H1 (cell line): ENCODE measurements at regions not wholly inside any gene's neighbourhood (a gene's known extent, or its start where the extent isn't known, plus 50 kb on each side); places are given as distances from the start of the nearest gene placed in this dataset.

ENCODE experiments used
- CTCF ChIA-PET: fragments of 300-600 bp; sonication (Branson Sonifier 250); formaldehyde crosslinking; loops from one replicate; lab custom pipeline; 2021; ENCODE audit not compliant: partially characterized antibody; lab: Charles Lee
- POLR2A ChIA-PET: fragments of 300-600 bp; sonication (Branson Sonifier 250); formaldehyde crosslinking; loops from one replicate; lab custom pipeline; 2021; ENCODE audit warnings: inconsistent platforms; ENCODE audit not compliant: partially characterized antibody; lab: Charles Lee
- DNase-seq, 2 experiments: peaks; one replicate each; pipeline versions ENCODE4 v3.0.0 to v3.0.0-alpha.2; 2010 to 2022; ENCODE audit warnings: low spot score in 2 of 2, low read depth in 1 of 2, mixed read lengths in 1 of 2
- FAIRE-seq: peaks from 2 replicates; lab custom pipeline; 2011; peaks lifted over from hg19 to GRCh38; lab: Jason Lieb, UNC
- H2AFZ ChIP-seq: 2 replicates; pipeline ENCODE4 v1.8.1; 2012; ENCODE audit warnings: low read length, inconsistent platforms
- H2AK5ac ChIP-seq: 2 replicates; pipeline ENCODE4 v1.6.1; 2013; ENCODE audit warnings: low read depth, low read length
- H2BK120ac ChIP-seq: replicated peaks from 2 replicates; pipeline ENCODE3; 2013; ENCODE audit warnings: low read depth, low read length, inconsistent platforms
- H2BK12ac ChIP-seq: 2 replicates; pipeline ENCODE4 v1.6.1; 2013; ENCODE audit warnings: low read depth, low read length
- H2BK15ac ChIP-seq: 2 replicates; pipeline ENCODE4 v1.6.1; 2013; ENCODE audit warnings: low read length
- H2BK20ac ChIP-seq: 2 replicates; pipeline ENCODE4 v1.6.1; 2013; ENCODE audit warnings: low read length
- H2BK5ac ChIP-seq: 2 replicates; pipeline ENCODE4 v1.6.1; 2013; ENCODE audit warnings: low read depth, low read length
- H3K14ac ChIP-seq: 2 replicates; pipeline ENCODE4 v1.6.1; 2013; ENCODE audit warnings: inconsistent platforms; ENCODE audit not compliant: insufficient read length
- H3K18ac ChIP-seq: 2 replicates; pipeline ENCODE4 v1.6.1; 2013; ENCODE audit warnings: low read length; ENCODE audit errors: extremely low read depth
- H3K23ac ChIP-seq: 2 replicates; pipeline ENCODE4 v1.6.1; 2013; ENCODE audit warnings: inconsistent platforms; ENCODE audit not compliant: insufficient read length
- H3K23me2 ChIP-seq: 2 replicates; pipeline ENCODE4 v1.6.1; 2013; ENCODE audit warnings: low read depth, low read length
- H3K27ac ChIP-seq: 2 replicates; pipeline ENCODE4 v1.6.1; 2011; ENCODE audit warnings: low read depth, low read length, inconsistent platforms
- H3K27me3 ChIP-seq, 4 experiments: replicated peaks in 1 of 4; 1 replicate in 1 of 4; 2 replicates in 3 of 4; pipeline versions ENCODE4 v1.6.1 to v1.8.1; 2011 to 2013; ENCODE audit warnings: low read length in 3 of 4, mild to moderate bottlenecking in 3 of 4, inconsistent platforms in 2 of 4, mixed read lengths in 2 of 4, moderate library complexity in 1 of 4; ENCODE audit not compliant: control insufficient read depth in 3 of 4, insufficient read depth in 3 of 4; ENCODE audit errors: extremely low read depth in 1 of 4
- H3K36me3 ChIP-seq, 4 experiments: 2 replicates each; pipeline versions ENCODE4 v1.6.1 to v1.8.1; 2011 to 2013; ENCODE audit warnings: mild to moderate bottlenecking in 4 of 4, low read length in 3 of 4, moderate library complexity in 2 of 4, control low read depth in 1 of 4, inconsistent platforms in 1 of 4; ENCODE audit not compliant: insufficient read depth in 4 of 4, control insufficient read depth in 2 of 4
- H3K4ac ChIP-seq: replicated peaks from 2 replicates; pipeline ENCODE3; 2013; ENCODE audit warnings: low read length, low read depth, mixed read lengths, inconsistent platforms; ENCODE audit not compliant: insufficient read length
- H3K4me1 ChIP-seq, 4 experiments: replicated peaks in 1 of 4; 1 replicate in 1 of 4; 2 replicates in 3 of 4; pipeline versions ENCODE4 v1.6.1 to v1.8.1; 2011 to 2013; ENCODE audit warnings: low read length in 3 of 4, inconsistent platforms in 2 of 4, mixed read lengths in 1 of 4; ENCODE audit not compliant: insufficient read depth in 4 of 4, control insufficient read depth in 3 of 4
- H3K4me2 ChIP-seq, 2 experiments: 2 replicates each; pipeline versions ENCODE4 v1.6.1 to v1.8.1; 2011 to 2013; ENCODE audit warnings: low read depth in 2 of 2, low read length in 2 of 2, control low read depth in 1 of 2, inconsistent platforms in 1 of 2, mild to moderate bottlenecking in 1 of 2; ENCODE audit not compliant: insufficient read depth in 1 of 2
- H3K4me3 ChIP-seq, 4 experiments: fragments of 200-600, 300-600 bp in 1 of 4; sonication (generic), shearing (Covaris generic), sonication (Bioruptor Twin) in 1 of 4; 2 replicates each; pipeline versions ENCODE4 v1.5.1 to v1.8.1; 2011 to 2016; ENCODE audit warnings: low read length in 4 of 4, low read depth in 3 of 4, control low read depth in 2 of 4, inconsistent platforms in 2 of 4, mild to moderate bottlenecking in 2 of 4, mixed read lengths in 1 of 4, moderate library complexity in 1 of 4; ENCODE audit not compliant: insufficient read depth in 2 of 4; ENCODE audit errors: extremely low read depth in 1 of 4
- H3K56ac ChIP-seq: replicated peaks from 2 replicates; pipeline ENCODE3; 2013; ENCODE audit warnings: low read depth, mild to moderate bottlenecking, mixed read lengths, low read length, inconsistent platforms; ENCODE audit not compliant: insufficient read length
- H3K79me1 ChIP-seq: 2 replicates; pipeline ENCODE4 v1.6.1; 2013; ENCODE audit warnings: low read depth, low read length, control low read depth
- H3K79me2 ChIP-seq, 2 experiments: 2 replicates each; pipeline versions ENCODE4 v1.6.1 to v1.8.1; 2012 to 2013; ENCODE audit warnings: low read length in 2 of 2, mild to moderate bottlenecking in 2 of 2, inconsistent platforms in 1 of 2; ENCODE audit not compliant: insufficient read depth in 2 of 2, control insufficient read depth in 1 of 2
- H3K9ac ChIP-seq, 4 experiments: replicated peaks in 1 of 4; 1 replicate in 1 of 4; 2 replicates in 3 of 4; pipeline versions ENCODE4 v1.6.1 to v1.8.1; 2011 to 2013; ENCODE audit warnings: low read depth in 3 of 4, low read length in 3 of 4, control low read depth in 2 of 4, mild to moderate bottlenecking in 2 of 4, moderate library complexity in 2 of 4, inconsistent platforms in 1 of 4; ENCODE audit errors: extremely low read depth in 1 of 4
- H3K9me3 ChIP-seq, 2 experiments: 2 replicates each; pipeline versions ENCODE4 v1.6.1 to v1.8.1; 2012 to 2013; ENCODE audit warnings: mild to moderate bottlenecking in 2 of 2, moderate library complexity in 2 of 2, control low read depth in 1 of 2, inconsistent platforms in 1 of 2, low read depth in 1 of 2, low read length in 1 of 2, mixed read lengths in 1 of 2; ENCODE audit not compliant: insufficient read depth in 2 of 2
- H4K20me1 ChIP-seq, 2 experiments: replicated peaks in 1 of 2; 2 replicates each; pipeline versions ENCODE3 to v1.8.1; 2011 to 2013; ENCODE audit warnings: inconsistent platforms in 2 of 2, low read length in 2 of 2, mild to moderate bottlenecking in 1 of 2; ENCODE audit not compliant: insufficient read depth in 2 of 2, control insufficient read depth in 1 of 2
- H4K5ac ChIP-seq: 2 replicates; pipeline ENCODE4 v1.6.1; 2013; ENCODE audit warnings: low read length, low read depth, mixed read lengths, inconsistent platforms; ENCODE audit not compliant: insufficient read length
- H4K8ac ChIP-seq: 2 replicates; pipeline ENCODE4 v1.8.0; 2013; ENCODE audit warnings: mild to moderate bottlenecking, moderate library complexity, low read length, inconsistent platforms; ENCODE audit not compliant: insufficient read depth; ENCODE audit errors: extremely low read depth
- H4K91ac ChIP-seq: replicated peaks from 2 replicates; pipeline ENCODE3; 2013; ENCODE audit warnings: low read length, mixed read lengths, inconsistent platforms; ENCODE audit not compliant: insufficient read length
- JUN ChIP-seq: IDR thresholded peaks from 2 replicates; pipeline ENCODE4 v1.6.1; 2011; ENCODE audit warnings: low read depth, mild to moderate bottlenecking, improper control_type of control experiment, low read length
- MAFK ChIP-seq: IDR thresholded peaks from 2 replicates; pipeline ENCODE4 v1.6.1; 2012; ENCODE audit warnings: low read depth, mild to moderate bottlenecking, improper control_type of control experiment, low read length
- NANOG ChIP-seq: IDR thresholded peaks from 2 replicates; pipeline ENCODE4 v1.6.1; 2011; ENCODE audit warnings: low read length, low read depth, mild to moderate bottlenecking, inconsistent platforms; ENCODE audit not compliant: insufficient read depth, poor library complexity, severe bottlenecking
- TCF12 ChIP-seq: IDR thresholded peaks from 2 replicates; pipeline ENCODE4 v1.6.1; 2011; ENCODE audit warnings: low read depth, mild to moderate bottlenecking, low read length
- WGBS, 2 experiments: shearing (Covaris generic) in 1 of 2; methylation state at CpG; one replicate each; pipeline versions ENCODE4 v1.1.6 to v1.1.7; 2013 to 2015; ENCODE audit warnings: low lambda C conversion rate in 2 of 2, mixed read lengths in 2 of 2, inconsistent platforms in 1 of 2, low coverage in 1 of 2, missing lambda C conversion rate in 1 of 2; ENCODE audit not compliant: insufficient replicate concordance in 2 of 2, insufficient coverage in 1 of 2, insufficient read length in 1 of 2; ENCODE audit errors: extremely low coverage in 1 of 2, missing lambda C conversion rate in 1 of 2; 5-methylcytosine and 5-hydroxymethylcytosine counted together

DNA sequence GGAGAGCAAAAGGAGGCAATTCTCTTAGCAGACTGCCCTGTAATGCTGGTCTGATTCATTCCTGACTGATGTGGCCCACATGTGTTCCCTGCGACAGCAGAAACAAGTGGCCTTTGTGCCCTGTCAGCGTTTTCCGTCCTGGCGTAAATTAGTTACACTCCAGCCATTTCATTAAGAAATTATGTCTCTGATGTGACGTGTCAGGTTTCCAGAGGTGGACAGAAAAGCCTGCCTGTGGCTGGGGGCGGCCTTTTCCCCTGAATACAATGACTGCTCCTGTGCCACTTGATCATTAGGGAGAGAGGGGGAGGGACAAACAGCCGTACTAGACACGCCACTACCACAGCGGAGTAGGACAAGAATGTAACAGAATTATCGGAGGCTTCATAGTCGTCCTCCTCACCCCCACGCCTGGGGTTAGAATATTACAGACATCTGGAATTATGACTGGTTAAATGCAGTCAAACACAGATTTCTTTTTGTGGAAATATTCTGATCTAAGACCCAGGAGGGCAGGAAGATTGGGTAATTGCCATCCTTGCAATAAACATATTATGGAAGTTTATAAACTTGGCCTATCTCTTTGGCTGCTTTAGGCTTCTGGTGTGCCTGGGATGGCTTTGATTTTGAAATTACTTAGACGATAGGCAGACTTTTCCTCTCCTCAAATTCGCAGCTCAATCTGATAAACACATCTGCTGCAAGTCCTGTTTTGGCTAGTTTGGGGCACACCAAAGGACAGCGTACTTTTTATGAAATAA is 146.2 kb upstream of the BCOR start:
- DNase-seq, result no peak
- Histone ChIP-seq H2BK15ac (0 out of 2 replicates have a peak overlapping the region, but pooled peaks have one; percentile 16), H3K14ac (no peak overlapping the region), H2AFZ (no peak overlapping the region), H2AK5ac (no peak overlapping the region), H4K20me1 (no peaks in the 10 kb centered on the region), H3K27ac (no peak overlapping the region), H2BK5ac (no peak overlapping the region), H4K91ac (no peak overlapping the region), H2BK12ac (no peak overlapping the region), H3K23ac (no peak overlapping the region), H3K18ac (no peak overlapping the region), H3K9ac (no peak overlapping the region), H3K56ac (no peak overlapping the region), H3K4ac (no peak overlapping the region), H3K4me1 (peaks cover 0 to 8% (median 3%) of the 10 kb centered on the region in 4 experiments; a peak in 3 of 7 replicates), H3K79me1 (no peaks in the 10 kb centered on the region), H3K9me3 (no peaks in the 10 kb centered on the region), H3K27me3 (no peaks in the 10 kb centered on the region), H3K4me2 (no peak overlapping the region), H3K23me2 (no peaks in the 10 kb centered on the region), H3K79me2 (no peaks in the 10 kb centered on the region), H3K36me3 (no peaks in the 10 kb centered on the region), H3K4me3 (no peak overlapping the region), H2BK20ac (no peak overlapping the region), H4K5ac (no peak overlapping the region), H2BK120ac (no peak overlapping the region), H4K8ac (no peak overlapping the region)
- ChIA-PET POLR2A (no interaction called here), CTCF (interaction anchor here (1.2 kb wide), 1 partner anchor 18 kb away, joined by 4 read pairs; no protein-coding TSS in a partner anchor)
- TF ChIP-seq JUN, result no peak
- TF ChIP-seq MAFK, result peak; percentile 81
- no peak for TF ChIP-seq TCF12
- TF ChIP-seq NANOG, result no peak
- 82% methylated on average over 14 of the region's 15 CpGs; no CpG with 5 or more reads in 1 of the 2 experiments for WGBS, 2 experiments
- FAIRE-seq, result no peak
